ENCODE measurements at regions not wholly inside any gene's neighbourhood (a gene's known extent, or its start where the extent isn't known, plus 50 kb on each side); places are given as distances from the start of the nearest gene placed in this dataset.
"Not testable (repeated sequence)": the region's sequence is repeated elsewhere in the genome, so short reads cannot be mapped to it uniquely, and the experiment has no call there.

- Histone ChIP-seq H3K36me3 (no peaks in the 10 kb centered on the region), H3K4me1 (no peaks in the 10 kb centered on the region), H3K27ac (no peak overlapping the region), H3K4me3 (no peak overlapping the region), H3K9me3 (no peaks in the 10 kb centered on the region), H3K27me3 (no peaks in the 10 kb centered on the region)
- intact Hi-C loops (cut with DNase I): no loop called here
- no peak for TF ChIP-seq POLR2A (IDR thresholded peaks at IDR 0.05)
- TF ChIP-seq, protein P1, sequence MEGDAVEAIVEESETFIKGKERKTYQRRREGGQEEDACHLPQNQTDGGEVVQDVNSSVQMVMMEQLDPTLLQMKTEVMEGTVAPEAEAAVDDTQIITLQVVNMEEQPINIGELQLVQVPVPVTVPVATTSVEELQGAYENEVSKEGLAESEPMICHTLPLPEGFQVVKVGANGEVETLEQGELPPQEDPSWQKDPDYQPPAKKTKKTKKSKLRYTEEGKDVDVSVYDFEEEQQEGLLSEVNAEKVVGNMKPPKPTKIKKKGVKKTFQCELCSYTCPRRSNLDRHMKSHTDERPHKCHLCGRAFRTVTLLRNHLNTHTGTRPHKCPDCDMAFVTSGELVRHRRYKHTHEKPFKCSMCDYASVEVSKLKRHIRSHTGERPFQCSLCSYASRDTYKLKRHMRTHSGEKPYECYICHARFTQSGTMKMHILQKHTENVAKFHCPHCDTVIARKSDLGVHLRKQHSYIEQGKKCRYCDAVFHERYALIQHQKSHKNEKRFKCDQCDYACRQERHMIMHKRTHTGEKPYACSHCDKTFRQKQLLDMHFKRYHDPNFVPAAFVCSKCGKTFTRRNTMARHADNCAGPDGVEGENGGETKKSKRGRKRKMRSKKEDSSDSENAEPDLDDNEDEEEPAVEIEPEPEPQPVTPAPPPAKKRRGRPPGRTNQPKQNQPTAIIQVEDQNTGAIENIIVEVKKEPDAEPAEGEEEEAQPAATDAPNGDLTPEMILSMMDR (IDR thresholded peaks at IDR 0.05): no peak
- WGBS (ENCODE audit: insufficient coverage, low coverage, low lambda C conversion rate, missing lambda C conversion rate): 61% methylated on average over 3 of the region's 12 CpGs
- no peak for ATAC-seq
- DNase-seq: no peak
Observed at GRCh38 chr20:48489046-48489463, 338.7 kb downstream of the PREX1 start.

GRCh38 chr20:48488334-48489034 is 339.3 kb downstream of the PREX1 start:
- ATAC-seq; H3K9me3 ChIP-seq; H3K27me3 ChIP-seq; H3K4me1 ChIP-seq; H3K4me3 ChIP-seq; intact Hi-C loops (cut with DNase I); H3K36me3 ChIP-seq; H3K27ac ChIP-seq: not testable (repeated sequence)
- DNase-seq: peak in 1 of 3 donors; percentile 26
- 30% methylated on average over 3 of the region's 9 CpGs for whole genome bisulfite sequencing (ENCODE audit: insufficient coverage, low coverage, low lambda C conversion rate, missing lambda C conversion rate)

DNA sequence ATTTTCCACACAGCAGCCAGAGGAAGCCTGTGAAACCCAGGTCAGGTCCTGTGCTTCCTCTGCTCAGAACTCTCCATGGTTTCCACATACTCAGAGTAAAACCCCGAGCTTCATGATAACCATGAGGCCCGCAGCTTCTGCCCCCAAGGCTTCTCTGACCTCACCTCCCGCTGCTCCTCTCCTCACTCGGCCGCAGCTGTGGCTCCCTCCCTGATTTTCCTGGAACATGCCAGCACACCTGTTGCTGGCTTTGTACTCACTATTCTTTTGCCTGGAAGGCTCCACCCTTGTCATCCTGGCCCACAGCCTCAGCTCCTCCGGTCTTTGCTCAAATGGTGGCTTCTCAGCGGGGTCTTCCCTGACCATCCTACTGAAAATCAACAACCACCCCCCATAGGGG is 341.7 kb downstream of the PREX1 start:
- Histone ChIP-seq H3K9me3 (no peaks in the 10 kb centered on the region), H3K27me3 (no peaks in the 10 kb centered on the region), H3K36me3 (no peaks in the 10 kb centered on the region), H3K27ac (no peak overlapping the region), H3K4me3 (no peak overlapping the region), H3K4me1 (no peaks in the 10 kb centered on the region)
- intact Hi-C loops (cut with DNase I): no loop called here
- TF ChIP-seq POLR2A (IDR thresholded peaks at IDR 0.05): no peak
- TF ChIP-seq, protein P1 (IDR thresholded peaks at IDR 0.05): no peak
- 57% methylated on average over 7 of the region's 7 CpGs for WGBS (ENCODE audit: insufficient coverage, low coverage, low lambda C conversion rate, missing lambda C conversion rate)
- ATAC-seq (no peak), DNase-seq (peak in 1 of 3 donors; percentile 20)

DNA sequence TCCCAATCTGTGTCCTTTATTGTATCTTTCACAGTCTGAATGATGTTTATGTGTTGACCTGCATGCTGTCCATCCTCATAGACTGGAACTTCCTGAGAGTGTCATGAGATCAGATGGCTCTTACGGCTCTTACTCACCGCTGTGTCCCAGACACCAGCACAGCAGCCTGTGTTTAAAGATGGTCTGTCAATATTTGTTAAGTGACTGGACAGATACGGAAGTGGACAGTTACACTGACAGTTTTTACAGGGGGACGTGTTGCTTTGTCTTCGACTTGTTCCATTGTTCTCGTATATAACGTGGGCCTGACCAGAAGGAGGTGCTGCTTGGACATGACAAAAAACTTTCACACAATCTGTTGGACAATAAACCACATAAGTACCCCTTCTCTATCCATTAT is 342.6 kb downstream of the PREX1 start:
- ATAC-seq: peak in 2 of 4 donors; percentile 51 to 92
- intact Hi-C loops (cut with DNase I); DNase-seq; H3K27ac ChIP-seq; H3K9me3 ChIP-seq; H3K27me3 ChIP-seq; H3K4me3 ChIP-seq; H3K4me1 ChIP-seq; H3K36me3 ChIP-seq: not testable (repeated sequence)
- WGBS (ENCODE audit: insufficient coverage, low coverage, low lambda C conversion rate, missing lambda C conversion rate): 28% methylated on average over 7 of the region's 7 CpGs

DNA sequence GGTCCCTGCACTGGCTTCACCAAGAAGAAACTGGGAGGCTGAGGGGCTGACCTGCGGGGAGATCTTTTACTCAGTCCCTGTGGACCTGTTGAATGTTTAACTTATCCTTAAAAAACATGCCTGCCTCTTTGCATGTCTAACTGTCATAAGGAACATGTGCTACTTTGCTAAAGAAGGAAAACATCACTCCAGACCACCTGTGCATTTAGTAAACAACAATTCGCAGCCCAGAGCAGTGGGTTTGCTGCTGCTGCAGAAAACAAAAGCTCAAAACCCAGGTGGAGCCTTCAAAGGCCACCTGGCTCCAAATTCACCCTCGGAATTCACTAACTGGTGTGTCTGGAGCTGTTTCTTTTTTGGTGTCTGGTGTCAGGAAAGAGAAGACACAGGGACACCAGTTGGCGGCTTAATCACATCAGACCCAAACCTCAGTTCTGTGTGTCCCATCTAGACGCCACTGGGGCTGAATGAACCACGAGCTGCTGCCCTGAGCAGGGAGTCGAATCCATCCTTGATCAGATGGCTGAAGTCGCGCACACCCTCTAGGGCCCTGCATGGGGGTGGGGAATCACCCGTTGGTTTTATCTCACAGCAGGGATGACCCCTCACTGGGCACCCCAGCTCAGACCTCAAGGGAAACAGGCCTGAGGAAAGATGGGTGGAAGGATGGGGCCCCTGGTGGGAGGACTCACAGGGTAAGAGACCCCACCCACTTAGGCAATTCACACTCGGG is 344.3 kb downstream of the PREX1 start:
- Histone ChIP-seq H3K36me3 (no peaks in the 10 kb centered on the region), H3K4me1 (no peaks in the 10 kb centered on the region), H3K27ac (no peak overlapping the region), H3K9me3 (no peaks in the 10 kb centered on the region), H3K4me3 (no peak overlapping the region), H3K27me3 (no peaks in the 10 kb centered on the region)
- WGBS (ENCODE audit: insufficient coverage, low coverage, low lambda C conversion rate, missing lambda C conversion rate): 43% methylated on average over 8 of the region's 11 CpGs
- intact Hi-C loops (cut with DNase I): no loop called here
- no peak for DNase-seq
- ATAC-seq: no peak
- no peak for TF ChIP-seq POLR2A (IDR thresholded peaks at IDR 0.05)
- TF ChIP-seq, protein P1 (IDR thresholded peaks at IDR 0.05): no peak

All from right lobe of liver (tissue), 6 donors.